ENCODE measurements at regions not wholly inside any gene's neighbourhood (a gene's known extent, or its start where the extent isn't known, plus 50 kb on each side); places are given as distances from the start of the nearest gene placed in this dataset.

- DNase-seq (ENCODE audit: low read depth, low spot score), result no peak
- ChIA-PET SMC1A (ENCODE audit: uncharacterized antibody, unreplicated experiment) (interaction anchor here (1.1 kb wide), 1 partner anchor 8 kb away, joined by 3 read pairs; no protein-coding TSS in a partner anchor), RAD21 (ENCODE audit: unreplicated experiment) (no interaction called here), POLR2A (no interaction called here), CTCF (no interaction called here)
- Histone ChIP-seq H3K9ac (ENCODE audit: control insufficient read depth, insufficient read depth, low read length) (no peak overlapping the region), H3K27me3 (replicated peaks in 1 of 2; ENCODE audit: control insufficient read depth in 2 of 2, insufficient read depth in 2 of 2, low read length in 1 of 2) (no peaks in the 10 kb centered on the region), H3K4me1 (ENCODE audit: control insufficient read depth, insufficient read depth, low read length) (no peaks in the 10 kb centered on the region), H3K4me3 (no peak overlapping the region), H3K9me3 (replicated peaks; ENCODE audit: control insufficient read depth, insufficient read depth, low read length) (no peaks in the 10 kb centered on the region), H4K20me1 (ENCODE audit: control insufficient read depth, insufficient read depth) (no peaks in the 10 kb centered on the region), H3K79me2 (ENCODE audit: control insufficient read depth, insufficient read depth, low read length) (no peaks in the 10 kb centered on the region), H3K27ac (ENCODE audit: control insufficient read depth, insufficient read depth) (no peak overlapping the region), H3K36me3 (ENCODE audit: control insufficient read depth in 2 of 2, insufficient read depth in 2 of 2, low read length in 1 of 2) (no peaks in the 10 kb centered on the region), H2AFZ (ENCODE audit: control insufficient read depth, low read depth, low read length) (no peak overlapping the region), H3K4me2 (ENCODE audit: control insufficient read depth, insufficient read depth) (no peak overlapping the region)
- BruUV-seq (replicated peaks), result no TSS peak
- 76% methylated on average over 3 of the region's 3 CpGs for WGBS (ENCODE audit: insufficient coverage, insufficient replicate concordance, low lambda C conversion rate, missing lambda C conversion rate)
- no peak for ATAC-seq
- FAIRE-seq, result no peak
- TF ChIP-seq REST (IDR thresholded peaks at IDR 0.05; ENCODE audit: low read depth, low read length) (no peak), BCL11A (IDR thresholded peaks at IDR 0.05; ENCODE audit: low read depth, low read length) (no peak)
- in situ Hi-C loops (cut with MboI) (no loop called here), intact Hi-C loops (cut with micrococcal nuclease; ENCODE audit: unreplicated experiment) (no loop called here)
These were observed 150.4 kb downstream of the ZFP36L2 start for GRCh38 chr2:43075811-43076585.

- Histone ChIP-seq H3K4me3 (no peak overlapping the region), H3K9ac (ENCODE audit: control insufficient read depth, insufficient read depth, low read length) (no peak overlapping the region), H2AFZ (ENCODE audit: control insufficient read depth, low read depth, low read length) (no peak overlapping the region), H3K36me3 (ENCODE audit: control insufficient read depth in 2 of 2, insufficient read depth in 2 of 2, low read length in 1 of 2) (no peaks in the 10 kb centered on the region), H3K4me2 (ENCODE audit: control insufficient read depth, insufficient read depth) (no peak overlapping the region), H3K4me1 (ENCODE audit: control insufficient read depth, insufficient read depth, low read length) (no peaks in the 10 kb centered on the region), H3K9me3 (replicated peaks; ENCODE audit: control insufficient read depth, insufficient read depth, low read length) (no peaks in the 10 kb centered on the region), H3K27me3 (replicated peaks in 1 of 2; ENCODE audit: control insufficient read depth in 2 of 2, insufficient read depth in 2 of 2, low read length in 1 of 2) (no peaks in the 10 kb centered on the region), H4K20me1 (ENCODE audit: control insufficient read depth, insufficient read depth) (no peaks in the 10 kb centered on the region), H3K27ac (ENCODE audit: control insufficient read depth, insufficient read depth) (no peak overlapping the region), H3K79me2 (ENCODE audit: control insufficient read depth, insufficient read depth, low read length) (no peaks in the 10 kb centered on the region)
- 43% methylated on average over 4 of the region's 4 CpGs for WGBS (ENCODE audit: insufficient coverage, insufficient replicate concordance, low lambda C conversion rate, missing lambda C conversion rate)
- ChIA-PET CTCF (no interaction called here), SMC1A (ENCODE audit: uncharacterized antibody, unreplicated experiment) (interaction anchor here (0.7 to 1.1 kb wide), 2 partner anchors 9 to 88 kb away, joined by 3 read pairs; no protein-coding TSS in a partner anchor), RAD21 (ENCODE audit: unreplicated experiment) (no interaction called here), POLR2A (no interaction called here)
- TF ChIP-seq MEF2A (IDR thresholded peaks at IDR 0.05; ENCODE audit: insufficient read depth, low read depth, low read length) (no peak), ZNF622 (IDR thresholded peaks at IDR 0.05) (no peak), ESRRA (IDR thresholded peaks at IDR 0.05; ENCODE audit: low read length) (no peak), CHD1 (IDR thresholded peaks at IDR 0.05; ENCODE audit: low read depth, low read length) (no peak), GATAD2B (conservative IDR thresholded peaks at IDR 0.05; ENCODE audit: low read depth) (no peak)
- in situ Hi-C loops (cut with MboI) (no loop called here), intact Hi-C loops (cut with micrococcal nuclease; ENCODE audit: unreplicated experiment) (no loop called here)
- BruUV-seq (replicated peaks), result no TSS peak
- ATAC-seq (no peak), DNase-seq (ENCODE audit: low read depth, low spot score) (no peak), FAIRE-seq (no peak)
These were observed 151.3 kb downstream of the ZFP36L2 start for GRCh38 chr2:43075054-43075593.
